ENCODE measurements at regions not wholly inside any gene's neighbourhood (a gene's known extent, or its start where the extent isn't known, plus 50 kb on each side); places are given as distances from the start of the nearest gene placed in this dataset.

DNA sequence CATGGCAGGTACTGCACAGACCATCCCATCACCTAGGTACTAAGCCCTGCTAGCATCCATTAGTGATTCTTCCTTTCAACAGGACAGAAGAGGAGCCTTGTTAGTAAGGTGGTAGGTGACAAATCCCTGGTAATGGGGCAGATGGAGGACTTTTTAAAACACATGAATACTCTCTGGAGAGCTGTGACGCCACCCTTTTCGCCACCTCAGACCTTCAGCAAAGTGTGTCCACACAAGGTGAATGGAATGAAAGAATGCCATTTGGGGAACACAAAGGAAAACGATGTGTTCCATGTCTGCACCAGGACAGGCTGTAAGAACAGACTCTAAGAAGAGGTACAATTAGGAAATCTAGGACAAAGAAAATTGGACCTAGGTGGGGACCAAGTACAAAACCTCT, 110.5 kb upstream of the CARMIL1 start:
- TF ChIP-seq, protein P1, sequence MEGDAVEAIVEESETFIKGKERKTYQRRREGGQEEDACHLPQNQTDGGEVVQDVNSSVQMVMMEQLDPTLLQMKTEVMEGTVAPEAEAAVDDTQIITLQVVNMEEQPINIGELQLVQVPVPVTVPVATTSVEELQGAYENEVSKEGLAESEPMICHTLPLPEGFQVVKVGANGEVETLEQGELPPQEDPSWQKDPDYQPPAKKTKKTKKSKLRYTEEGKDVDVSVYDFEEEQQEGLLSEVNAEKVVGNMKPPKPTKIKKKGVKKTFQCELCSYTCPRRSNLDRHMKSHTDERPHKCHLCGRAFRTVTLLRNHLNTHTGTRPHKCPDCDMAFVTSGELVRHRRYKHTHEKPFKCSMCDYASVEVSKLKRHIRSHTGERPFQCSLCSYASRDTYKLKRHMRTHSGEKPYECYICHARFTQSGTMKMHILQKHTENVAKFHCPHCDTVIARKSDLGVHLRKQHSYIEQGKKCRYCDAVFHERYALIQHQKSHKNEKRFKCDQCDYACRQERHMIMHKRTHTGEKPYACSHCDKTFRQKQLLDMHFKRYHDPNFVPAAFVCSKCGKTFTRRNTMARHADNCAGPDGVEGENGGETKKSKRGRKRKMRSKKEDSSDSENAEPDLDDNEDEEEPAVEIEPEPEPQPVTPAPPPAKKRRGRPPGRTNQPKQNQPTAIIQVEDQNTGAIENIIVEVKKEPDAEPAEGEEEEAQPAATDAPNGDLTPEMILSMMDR (IDR thresholded peaks at IDR 0.05) = no peak
- no peak for TF ChIP-seq EZH2 (IDR thresholded peaks at IDR 0.05; ENCODE audit: borderline replicate concordance, insufficient read depth, low read depth, low read length, poor library complexity, severe bottlenecking)
